Neural progenitor cell (in vitro differentiated cells): ENCODE measurements at regions not wholly inside any gene's neighbourhood (a gene's known extent, or its start where the extent isn't known, plus 50 kb on each side); places are given as distances from the start of the nearest gene placed in this dataset.

Experiments used
- EZH2 ChIP-seq: fragments of 200-600 bp; sonication (generic); IDR thresholded peaks from 2 replicates; pipeline ENCODE4 v1.6.1; 2017; ENCODE audit warnings: antibody characterized with exemption, mild to moderate bottlenecking, moderate library complexity
- EZH2phosphoT487 ChIP-seq: fragments of 200-600 bp; sonication (generic); IDR thresholded peaks from 2 replicates; pipeline ENCODE4 v1.6.1; 2017; ENCODE audit warnings: antibody characterized with exemption
- TF ChIP-seq, protein P1 (sequence below): fragments of 200-600 bp; sonication (generic); IDR thresholded peaks from 2 replicates; pipeline ENCODE4 v1.5.1; 2017; ENCODE audit warnings: antibody characterized with exemption, mild to moderate bottlenecking

DNA sequence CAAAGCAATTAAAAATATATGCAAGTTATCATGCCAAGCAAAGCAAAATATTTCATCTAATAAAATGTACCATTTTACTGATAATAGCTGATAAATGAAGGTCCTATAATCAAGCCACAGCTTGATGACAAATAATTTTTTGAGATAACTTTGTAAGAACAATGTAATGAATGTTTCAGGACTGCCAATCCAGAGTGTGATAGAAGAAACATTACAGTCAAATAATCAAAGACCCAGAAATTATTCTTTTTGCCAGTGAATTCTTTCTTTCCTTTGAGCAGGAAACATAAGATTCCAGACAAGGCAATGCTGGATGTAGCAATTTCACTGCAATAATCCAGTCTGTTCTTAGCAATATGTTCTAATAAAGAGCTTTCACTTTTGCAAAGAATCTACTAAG is 556.1 kb downstream of the PLOD2 start:
- TF ChIP-seq, protein P1, sequence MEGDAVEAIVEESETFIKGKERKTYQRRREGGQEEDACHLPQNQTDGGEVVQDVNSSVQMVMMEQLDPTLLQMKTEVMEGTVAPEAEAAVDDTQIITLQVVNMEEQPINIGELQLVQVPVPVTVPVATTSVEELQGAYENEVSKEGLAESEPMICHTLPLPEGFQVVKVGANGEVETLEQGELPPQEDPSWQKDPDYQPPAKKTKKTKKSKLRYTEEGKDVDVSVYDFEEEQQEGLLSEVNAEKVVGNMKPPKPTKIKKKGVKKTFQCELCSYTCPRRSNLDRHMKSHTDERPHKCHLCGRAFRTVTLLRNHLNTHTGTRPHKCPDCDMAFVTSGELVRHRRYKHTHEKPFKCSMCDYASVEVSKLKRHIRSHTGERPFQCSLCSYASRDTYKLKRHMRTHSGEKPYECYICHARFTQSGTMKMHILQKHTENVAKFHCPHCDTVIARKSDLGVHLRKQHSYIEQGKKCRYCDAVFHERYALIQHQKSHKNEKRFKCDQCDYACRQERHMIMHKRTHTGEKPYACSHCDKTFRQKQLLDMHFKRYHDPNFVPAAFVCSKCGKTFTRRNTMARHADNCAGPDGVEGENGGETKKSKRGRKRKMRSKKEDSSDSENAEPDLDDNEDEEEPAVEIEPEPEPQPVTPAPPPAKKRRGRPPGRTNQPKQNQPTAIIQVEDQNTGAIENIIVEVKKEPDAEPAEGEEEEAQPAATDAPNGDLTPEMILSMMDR, result no peak
- TF ChIP-seq EZH2 (no peak), EZH2phosphoT487 (no peak)
